Bronchial epithelial cell (primary cell): ENCODE measurements at regions not wholly inside any gene's neighbourhood (a gene's known extent, or its start where the extent isn't known, plus 50 kb on each side); places are given as distances from the start of the nearest gene placed in this dataset.

Source experiments
- DNase-seq: peaks from one replicate; pipeline ENCODE4 v3.0.0-alpha.2; 2010; ENCODE audit warnings: low read depth
- FAIRE-seq: peaks from 2 replicates; lab custom pipeline; 2011; peaks lifted over from hg19 to GRCh38; lab: Jason Lieb, UNC
- H3K27me3 ChIP-seq: 2 replicates; pipeline ENCODE4 v1.5.1; 2011; ENCODE audit warnings: low read length; ENCODE audit not compliant: control insufficient read depth, insufficient read depth
- H3K36me3 ChIP-seq: 2 replicates; pipeline ENCODE4 v1.5.1; 2011; ENCODE audit warnings: low read length; ENCODE audit not compliant: control insufficient read depth, insufficient read depth
- H3K4me3 ChIP-seq: 2 replicates; pipeline ENCODE4 v1.5.1; 2011; ENCODE audit warnings: mild to moderate bottlenecking, low read depth, low read length, control low read depth
- TF ChIP-seq, protein P1 (sequence below): IDR thresholded peaks from 2 replicates; pipeline ENCODE4 v1.5.1; 2011; ENCODE audit warnings: mild to moderate bottlenecking, moderate library complexity, low read length, control low read depth, inconsistent platforms; ENCODE audit not compliant: insufficient read depth, severe bottlenecking

DNA sequence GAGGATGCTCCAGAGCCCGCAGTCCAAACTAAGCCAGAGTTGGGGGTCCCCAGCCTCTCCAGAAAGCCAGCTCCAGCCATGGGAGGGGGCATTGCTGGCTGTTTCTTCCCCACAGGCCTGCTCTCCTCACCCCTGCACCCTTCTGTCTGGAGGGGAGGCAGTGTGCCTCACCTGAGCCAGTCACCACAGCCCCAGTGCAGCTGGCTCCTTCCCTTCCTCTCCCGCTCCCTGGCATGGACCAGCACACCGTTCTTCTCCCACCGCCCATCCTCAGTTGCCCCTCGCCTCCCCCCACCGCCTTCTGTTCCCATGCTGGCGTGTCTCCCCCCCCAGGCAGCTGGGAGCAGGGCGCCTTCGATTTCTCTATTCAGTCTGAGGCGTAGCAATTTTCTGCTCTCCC, 110.5 kb upstream of the THY1 start:
- no peak for FAIRE-seq
- Histone ChIP-seq H3K36me3 (no peaks in the 10 kb centered on the region), H3K4me3 (no peak overlapping the region), H3K27me3 (peaks cover 13% of the 10 kb centered on the region)
- no peak for DNase-seq
- TF ChIP-seq, protein P1, sequence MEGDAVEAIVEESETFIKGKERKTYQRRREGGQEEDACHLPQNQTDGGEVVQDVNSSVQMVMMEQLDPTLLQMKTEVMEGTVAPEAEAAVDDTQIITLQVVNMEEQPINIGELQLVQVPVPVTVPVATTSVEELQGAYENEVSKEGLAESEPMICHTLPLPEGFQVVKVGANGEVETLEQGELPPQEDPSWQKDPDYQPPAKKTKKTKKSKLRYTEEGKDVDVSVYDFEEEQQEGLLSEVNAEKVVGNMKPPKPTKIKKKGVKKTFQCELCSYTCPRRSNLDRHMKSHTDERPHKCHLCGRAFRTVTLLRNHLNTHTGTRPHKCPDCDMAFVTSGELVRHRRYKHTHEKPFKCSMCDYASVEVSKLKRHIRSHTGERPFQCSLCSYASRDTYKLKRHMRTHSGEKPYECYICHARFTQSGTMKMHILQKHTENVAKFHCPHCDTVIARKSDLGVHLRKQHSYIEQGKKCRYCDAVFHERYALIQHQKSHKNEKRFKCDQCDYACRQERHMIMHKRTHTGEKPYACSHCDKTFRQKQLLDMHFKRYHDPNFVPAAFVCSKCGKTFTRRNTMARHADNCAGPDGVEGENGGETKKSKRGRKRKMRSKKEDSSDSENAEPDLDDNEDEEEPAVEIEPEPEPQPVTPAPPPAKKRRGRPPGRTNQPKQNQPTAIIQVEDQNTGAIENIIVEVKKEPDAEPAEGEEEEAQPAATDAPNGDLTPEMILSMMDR = no peak

DNA sequence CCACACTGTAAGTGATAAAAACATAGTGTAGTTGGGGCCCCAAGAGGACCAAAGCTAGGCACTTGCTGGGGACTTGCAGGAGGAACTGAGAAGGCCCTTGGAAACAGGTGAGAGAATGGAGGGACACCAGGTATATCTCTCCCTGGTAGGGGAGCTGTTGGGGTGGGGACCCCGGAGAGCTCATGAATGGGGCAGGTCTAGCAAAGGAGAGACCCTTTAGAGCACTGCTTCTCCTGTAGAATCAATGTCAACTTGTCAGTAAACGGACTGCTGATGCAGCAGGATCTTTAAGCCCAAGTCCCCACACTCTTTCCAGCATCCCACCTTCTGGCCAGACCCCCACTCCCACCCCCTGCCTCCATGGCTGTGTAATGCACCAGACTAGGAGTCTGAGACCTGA, 109.6 kb upstream of the THY1 start:
- TF ChIP-seq, protein P1 = no peak
- no peak for DNase-seq
- H3K4me3 ChIP-seq = no peak overlapping the region

DNA sequence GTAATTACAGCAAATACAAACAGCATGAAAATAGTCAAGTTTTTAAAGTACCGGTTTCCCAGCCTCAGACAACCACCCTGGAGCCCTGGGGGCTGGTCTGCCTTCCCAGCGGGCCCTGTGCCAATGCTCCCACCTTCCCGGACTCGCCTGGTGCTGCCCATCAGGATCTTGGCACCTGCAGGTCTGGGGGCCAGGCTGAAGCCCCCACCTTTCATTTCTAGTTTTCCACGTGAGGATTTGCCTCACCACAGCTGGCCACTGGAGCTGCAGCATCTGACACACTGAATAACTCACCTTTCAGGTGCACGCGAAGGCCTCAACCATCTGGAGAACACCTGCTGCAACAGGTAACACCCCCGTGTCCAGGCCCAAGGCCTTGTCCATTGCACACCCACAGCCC, 108.7 kb upstream of the THY1 start:
- H3K36me3 ChIP-seq = no peaks in the 10 kb centered on the region
- no peak overlapping the region for H3K4me3 ChIP-seq
- TF ChIP-seq, protein P1 = no peak
- FAIRE-seq = no peak
- peaks cover 10% of the 10 kb centered on the region for H3K27me3 ChIP-seq
- DNase-seq = no peak

More for the DNA sequence above, 109.6 kb upstream of the THY1 start:
- Histone ChIP-seq H3K27me3 (peaks cover 13% of the 10 kb centered on the region), H3K36me3 (no peaks in the 10 kb centered on the region)
- FAIRE-seq = no peak

DNA sequence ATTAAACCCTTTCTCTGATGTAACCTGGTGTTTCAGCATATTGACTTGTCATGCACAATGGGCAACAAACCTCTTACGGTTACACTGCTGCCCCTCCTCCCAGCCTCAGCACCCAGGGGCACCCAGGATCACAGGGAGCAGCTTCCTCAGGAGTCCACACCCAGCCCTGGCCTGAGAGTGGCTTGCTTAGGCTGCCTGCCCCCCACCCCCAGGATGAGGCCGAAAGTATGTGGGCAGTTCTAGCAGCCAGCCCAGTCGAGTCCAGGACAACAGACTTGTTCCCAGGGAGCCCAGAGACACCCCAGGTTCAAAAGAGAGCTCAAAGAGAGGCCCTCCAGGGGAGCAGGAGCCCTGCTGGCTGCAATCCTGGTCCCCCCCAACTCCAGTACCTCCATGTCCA, 108.1 kb upstream of the THY1 start:
- H3K36me3 ChIP-seq = no peaks in the 10 kb centered on the region
- FAIRE-seq (no peak), DNase-seq (no peak)
- no peak overlapping the region for H3K4me3 ChIP-seq
- H3K27me3 ChIP-seq = peaks cover 10% of the 10 kb centered on the region
- TF ChIP-seq, protein P1 = no peak

DNA sequence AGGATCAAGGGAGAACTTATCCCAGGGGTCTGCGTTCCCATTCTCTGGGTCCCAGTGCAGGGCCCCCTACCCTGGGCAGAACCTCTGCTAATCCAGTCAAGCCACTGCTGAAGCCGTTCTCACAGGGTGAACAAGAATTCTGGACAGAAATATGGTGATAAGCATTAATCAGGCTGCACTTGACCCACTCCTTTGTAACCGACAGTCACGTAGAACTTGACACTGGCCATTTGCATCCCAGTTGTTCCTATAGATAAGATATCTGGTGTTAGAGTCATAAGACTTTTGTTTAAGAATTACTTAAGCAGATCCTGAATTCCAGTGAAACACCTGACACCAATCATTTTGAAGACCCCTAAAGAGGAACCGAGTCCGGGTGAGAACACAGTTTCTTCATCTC, 107.5 kb upstream of the THY1 start:
- FAIRE-seq = no peak
- no peaks in the 10 kb centered on the region for H3K36me3 ChIP-seq
- H3K27me3 ChIP-seq = peaks cover 12% of the 10 kb centered on the region
- no peak for DNase-seq
- no peak overlapping the region for H3K4me3 ChIP-seq
- TF ChIP-seq, protein P1 = no peak

DNA sequence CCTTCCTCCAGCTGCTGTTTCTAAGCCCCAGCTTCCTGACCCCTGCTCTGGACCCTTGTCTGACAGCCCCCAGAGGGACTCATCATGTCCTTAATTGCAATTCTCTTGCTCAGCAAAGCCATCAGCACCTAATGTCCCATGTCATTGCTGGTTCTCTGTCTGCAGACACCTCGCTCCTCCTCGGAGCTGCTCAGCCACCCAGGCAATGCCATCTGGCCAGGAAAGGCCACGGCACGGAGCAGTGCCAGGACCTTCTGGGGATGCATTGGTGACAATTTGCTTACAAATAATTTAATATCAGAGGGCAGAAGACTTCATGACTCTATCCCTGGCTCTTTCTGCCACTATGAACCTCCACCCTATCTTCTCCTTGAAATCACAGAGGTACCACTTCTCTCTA, 107.0 kb upstream of the THY1 start:
- TF ChIP-seq, protein P1 = no peak
- peaks cover 12% of the 10 kb centered on the region for H3K27me3 ChIP-seq
- no peaks in the 10 kb centered on the region for H3K36me3 ChIP-seq
- H3K4me3 ChIP-seq = no peak overlapping the region
- DNase-seq = no peak
- FAIRE-seq = no peak
